ENCODE measurements at regions not wholly inside any gene's neighbourhood (a gene's known extent, or its start where the extent isn't known, plus 50 kb on each side); places are given as distances from the start of the nearest gene placed in this dataset.

GRCh38 chr9:126232461-126232860, 94.2 kb upstream of the MVB12B start:
- no peak for TF ChIP-seq POLR2A (IDR thresholded peaks at IDR 0.05; ENCODE audit: low read length)
- TF ChIP-seq GATA1 (IDR thresholded peaks at IDR 0.05; ENCODE audit: low read depth, low read length) = no peak

Data from erythroblast (primary cell).